OCI-LY1 (cell line): ENCODE measurements at regions not wholly inside any gene's neighbourhood (a gene's known extent, or its start where the extent isn't known, plus 50 kb on each side); places are given as distances from the start of the nearest gene placed in this dataset.

Experiments used
- H2AFZ ChIP-seq: fragments of 200-600 bp; sonication (generic), shearing (Covaris generic); 2 replicates; pipeline ENCODE4 v1.6.0; 2014; ENCODE audit warnings: antibody characterized with exemption, mild to moderate bottlenecking, low read length
- H3F3A ChIP-seq: fragments of 200-600 bp; sonication (generic), shearing (Covaris generic); 2 replicates; pipeline ENCODE4 v1.6.0; 2014; ENCODE audit warnings: mild to moderate bottlenecking, antibody characterized with exemption, low read length, moderate library complexity; ENCODE audit not compliant: insufficient read depth
- H3K27ac ChIP-seq: fragments of 200-600 bp; sonication (generic); 2 replicates; pipeline ENCODE4 v1.5.1; 2014; ENCODE audit warnings: low read length, mixed run types, mild to moderate bottlenecking, low read depth; ENCODE audit not compliant: poor library complexity, severe bottlenecking
- H3K27me3 ChIP-seq: fragments of 200-600 bp; sonication (generic); 2 replicates; pipeline ENCODE4 v1.6.0; 2014; ENCODE audit warnings: antibody characterized with exemption, mild to moderate bottlenecking, low read length, moderate library complexity; ENCODE audit not compliant: insufficient read depth
- H3K36me3 ChIP-seq: fragments of 200-600 bp; sonication (generic); 2 replicates; pipeline ENCODE4 v1.6.1; 2014; ENCODE audit warnings: mild to moderate bottlenecking, antibody characterized with exemption, low read length, moderate library complexity, mixed read lengths; ENCODE audit not compliant: insufficient read depth
- H3K4me1 ChIP-seq: fragments of 200-600 bp; sonication (generic); 2 replicates; pipeline ENCODE4 v1.5.1; 2014; ENCODE audit warnings: mild to moderate bottlenecking, low read length, moderate library complexity; ENCODE audit not compliant: insufficient read depth, severe bottlenecking
- H3K4me2 ChIP-seq: fragments of 200-600 bp; sonication (generic), shearing (Covaris generic); 2 replicates; pipeline ENCODE4 v1.6.1; 2014; ENCODE audit warnings: low read length
- H3K4me3 ChIP-seq: fragments of 200-600 bp; sonication (generic); 2 replicates; pipeline ENCODE4 v1.5.1; 2014; ENCODE audit warnings: low read length, low read depth, mild to moderate bottlenecking, mixed read lengths; ENCODE audit not compliant: poor library complexity, severe bottlenecking
- H3K79me2 ChIP-seq: fragments of 200-600 bp; shearing (Covaris generic); 2 replicates; pipeline ENCODE4 v1.6.1; 2016; ENCODE audit warnings: mixed run types, low read length, mixed read lengths; ENCODE audit not compliant: insufficient read depth
- H3K9ac ChIP-seq: fragments of 200-600 bp; sonication (generic), shearing (Covaris generic); 2 replicates; pipeline ENCODE4 v1.6.1; 2014; ENCODE audit warnings: mild to moderate bottlenecking, low read length, mixed read lengths
- H3K9me2 ChIP-seq: fragments of 200-600 bp; sonication (generic), shearing (Covaris generic); 2 replicates; pipeline ENCODE4 v1.6.1; 2014; ENCODE audit warnings: low read depth, mild to moderate bottlenecking, low read length, mixed read lengths
- H3K9me3 ChIP-seq: fragments of 200-600 bp; shearing (Covaris generic); 2 replicates; pipeline ENCODE4 v1.6.1; 2014; ENCODE audit warnings: low read length, mixed read lengths
- H4K20me1 ChIP-seq: fragments of 200-600 bp; sonication (generic), shearing (Covaris generic); 2 replicates; pipeline ENCODE4 v1.6.0; 2016; ENCODE audit warnings: mild to moderate bottlenecking, low read length; ENCODE audit not compliant: insufficient read depth
- EZH2 ChIP-seq: fragments of 200-600 bp; sonication (generic), shearing (Covaris generic); IDR thresholded peaks from 2 replicates; pipeline ENCODE4 v1.8.0; 2017; ENCODE audit warnings: borderline replicate concordance, mixed run types, mild to moderate bottlenecking, antibody characterized with exemption, low read length, moderate library complexity, mixed read lengths
- TF ChIP-seq, protein P1 (sequence below): fragments of 200-600 bp; sonication (generic), shearing (Covaris generic); IDR thresholded peaks from 2 replicates; pipeline ENCODE4 v1.5.1; 2017; ENCODE audit warnings: mild to moderate bottlenecking, antibody characterized with exemption, low read length, moderate library complexity, mixed read lengths

DNA sequence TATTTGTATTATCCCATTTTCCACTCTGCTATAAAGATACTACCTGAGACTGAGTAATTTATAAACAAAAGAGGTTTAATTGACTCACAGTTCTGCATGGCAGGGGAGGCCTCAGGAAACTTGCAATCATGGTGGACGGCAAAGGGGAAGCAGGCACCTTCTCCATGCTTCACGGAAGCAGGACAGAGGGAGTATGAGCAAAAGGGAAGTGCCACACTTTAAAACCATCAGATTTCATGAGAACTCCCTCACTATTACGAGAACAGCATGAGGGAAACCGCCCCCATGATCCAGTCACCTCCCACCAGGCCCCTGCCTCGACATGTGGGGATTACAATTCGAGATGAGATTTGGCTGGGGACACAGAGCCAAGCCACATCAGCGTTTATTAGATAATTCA is 172.8 kb downstream of the NR2F2 start:
- H3K9me2 ChIP-seq: no peaks in the 10 kb centered on the region
- H3K4me3 ChIP-seq: no peak overlapping the region
- no peak overlapping the region for H2AFZ ChIP-seq
- no peak overlapping the region for H3K9ac ChIP-seq
- no peaks in the 10 kb centered on the region for H3K36me3 ChIP-seq
- H3K4me1 ChIP-seq: no peaks in the 10 kb centered on the region
- H3K27ac ChIP-seq: no peak overlapping the region
- H4K20me1 ChIP-seq: no peaks in the 10 kb centered on the region
- no peak overlapping the region for H3K4me2 ChIP-seq
- H3K79me2 ChIP-seq: no peaks in the 10 kb centered on the region
- H3K27me3 ChIP-seq: no peaks in the 10 kb centered on the region
- H3F3A ChIP-seq: no peaks in the 10 kb centered on the region
- H3K9me3 ChIP-seq: no peaks in the 10 kb centered on the region
- TF ChIP-seq, protein P1, sequence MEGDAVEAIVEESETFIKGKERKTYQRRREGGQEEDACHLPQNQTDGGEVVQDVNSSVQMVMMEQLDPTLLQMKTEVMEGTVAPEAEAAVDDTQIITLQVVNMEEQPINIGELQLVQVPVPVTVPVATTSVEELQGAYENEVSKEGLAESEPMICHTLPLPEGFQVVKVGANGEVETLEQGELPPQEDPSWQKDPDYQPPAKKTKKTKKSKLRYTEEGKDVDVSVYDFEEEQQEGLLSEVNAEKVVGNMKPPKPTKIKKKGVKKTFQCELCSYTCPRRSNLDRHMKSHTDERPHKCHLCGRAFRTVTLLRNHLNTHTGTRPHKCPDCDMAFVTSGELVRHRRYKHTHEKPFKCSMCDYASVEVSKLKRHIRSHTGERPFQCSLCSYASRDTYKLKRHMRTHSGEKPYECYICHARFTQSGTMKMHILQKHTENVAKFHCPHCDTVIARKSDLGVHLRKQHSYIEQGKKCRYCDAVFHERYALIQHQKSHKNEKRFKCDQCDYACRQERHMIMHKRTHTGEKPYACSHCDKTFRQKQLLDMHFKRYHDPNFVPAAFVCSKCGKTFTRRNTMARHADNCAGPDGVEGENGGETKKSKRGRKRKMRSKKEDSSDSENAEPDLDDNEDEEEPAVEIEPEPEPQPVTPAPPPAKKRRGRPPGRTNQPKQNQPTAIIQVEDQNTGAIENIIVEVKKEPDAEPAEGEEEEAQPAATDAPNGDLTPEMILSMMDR: no peak
- TF ChIP-seq EZH2: no peak

DNA sequence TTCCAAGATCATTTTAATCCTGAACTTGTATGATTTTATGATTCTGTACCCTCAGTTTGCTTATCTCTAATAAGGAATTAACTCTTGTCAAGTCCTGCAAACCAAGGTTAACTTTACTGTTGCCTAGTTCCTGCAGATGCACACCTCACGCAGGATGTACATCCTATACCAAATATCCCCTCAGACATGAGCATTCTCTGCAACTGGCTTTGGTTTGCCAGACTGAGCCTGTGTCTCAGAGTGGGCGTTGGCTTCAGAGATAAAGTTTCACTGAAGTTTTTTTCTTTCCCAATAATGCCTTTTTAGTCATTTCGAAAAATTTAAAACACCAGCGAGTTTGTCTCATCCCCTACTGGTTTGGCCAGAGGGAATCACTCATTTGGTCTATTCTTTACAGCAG is 173.9 kb downstream of the NR2F2 start:
- Histone ChIP-seq H4K20me1 (no peaks in the 10 kb centered on the region), H3K36me3 (no peaks in the 10 kb centered on the region), H3K9me2 (no peaks in the 10 kb centered on the region), H3K9ac (no peak overlapping the region), H3K4me3 (no peak overlapping the region), H2AFZ (no peak overlapping the region), H3K27ac (no peak overlapping the region), H3F3A (no peaks in the 10 kb centered on the region), H3K4me1 (no peaks in the 10 kb centered on the region), H3K4me2 (no peak overlapping the region), H3K9me3 (no peaks in the 10 kb centered on the region), H3K79me2 (no peaks in the 10 kb centered on the region), H3K27me3 (no peaks in the 10 kb centered on the region)
- TF ChIP-seq, protein P1: no peak
- no peak for TF ChIP-seq EZH2

DNA sequence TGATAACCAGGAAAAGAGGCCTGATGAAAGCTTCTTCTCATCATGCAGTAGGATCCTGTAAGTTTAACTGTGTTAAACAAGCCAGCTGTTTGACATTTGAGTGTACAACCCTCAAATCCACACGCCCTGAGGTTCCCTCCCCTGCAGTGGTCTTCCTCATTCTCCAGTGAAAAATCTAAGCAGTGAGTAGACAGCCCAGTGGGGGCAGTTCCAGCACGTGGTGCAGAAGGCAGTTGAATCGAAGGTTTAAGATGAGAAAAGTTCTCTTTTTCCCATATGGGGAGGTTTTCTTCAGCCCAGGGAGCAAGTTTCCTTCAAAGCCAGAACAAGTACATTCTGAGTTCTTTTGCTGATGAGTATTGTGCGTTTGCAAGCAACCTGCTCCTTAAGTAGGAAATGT is 174.5 kb downstream of the NR2F2 start:
- no peaks in the 10 kb centered on the region for H3K4me1 ChIP-seq
- H4K20me1 ChIP-seq: no peaks in the 10 kb centered on the region
- H3K9me2 ChIP-seq: no peaks in the 10 kb centered on the region
- no peak overlapping the region for H3K9ac ChIP-seq
- H3K4me2 ChIP-seq: no peak overlapping the region
- TF ChIP-seq, protein P1: no peak
- no peak for TF ChIP-seq EZH2
- no peaks in the 10 kb centered on the region for H3F3A ChIP-seq
- no peaks in the 10 kb centered on the region for H3K27me3 ChIP-seq
- H3K4me3 ChIP-seq: no peak overlapping the region
- H3K36me3 ChIP-seq: no peaks in the 10 kb centered on the region
- H3K9me3 ChIP-seq: no peaks in the 10 kb centered on the region
- no peak overlapping the region for H2AFZ ChIP-seq
- no peaks in the 10 kb centered on the region for H3K79me2 ChIP-seq
- H3K27ac ChIP-seq: no peak overlapping the region
